ENCODE measurements at regions not wholly inside any gene's neighbourhood (a gene's known extent, or its start where the extent isn't known, plus 50 kb on each side); places are given as distances from the start of the nearest gene placed in this dataset.

- Histone ChIP-seq H3K4me1 (no peaks in the 10 kb centered on the region), H3K36me3 (no peaks in the 10 kb centered on the region), H3K4me3 (no peak overlapping the region), H3K27me3 (no peaks in the 10 kb centered on the region), H3K27ac (no peak overlapping the region), H3K9me3 (no peaks in the 10 kb centered on the region)
- DNase-seq: no peak
- TF ChIP-seq CTCF (IDR thresholded peaks at IDR 0.05): no peak
- TF ChIP-seq POLR2A (IDR thresholded peaks at IDR 0.05): no peak
- intact Hi-C loops (cut with DNase I; ENCODE audit: low total_unique reads): no loop called here
Observed at GRCh38 chr14:71469643-71470335, 462.4 kb upstream of the RGS6 start.

GRCh38 chr14:71471634-71472355 is 460.4 kb upstream of the RGS6 start:
- no peak for DNase-seq
- Histone ChIP-seq H3K4me1 (no peaks in the 10 kb centered on the region), H3K36me3 (no peaks in the 10 kb centered on the region), H3K27ac (no peak overlapping the region), H3K4me3 (no peak overlapping the region), H3K9me3 (no peaks in the 10 kb centered on the region), H3K27me3 (no peaks in the 10 kb centered on the region)
- TF ChIP-seq POLR2A (IDR thresholded peaks at IDR 0.05) (no peak), CTCF (IDR thresholded peaks at IDR 0.05) (no peak)
- intact Hi-C loops (cut with DNase I; ENCODE audit: low total_unique reads): no loop called here

- Histone ChIP-seq H3K4me1 (no peaks in the 10 kb centered on the region), H3K27ac (no peak overlapping the region), H3K36me3 (no peaks in the 10 kb centered on the region), H3K9me3 (no peaks in the 10 kb centered on the region), H3K27me3 (no peaks in the 10 kb centered on the region), H3K4me3 (no peak overlapping the region)
- TF ChIP-seq POLR2A (IDR thresholded peaks at IDR 0.05) (no peak), CTCF (IDR thresholded peaks at IDR 0.05) (no peak)
- intact Hi-C loops (cut with DNase I; ENCODE audit: low total_unique reads): no loop called here
- no peak for DNase-seq
Observed at GRCh38 chr14:71472356-71473340, 459.6 kb upstream of the RGS6 start.

GRCh38 chr14:71473843-71474242 is 458.4 kb upstream of the RGS6 start:
- intact Hi-C loops (cut with DNase I; ENCODE audit: low total_unique reads): no loop called here
- DNase-seq: no peak
- Histone ChIP-seq H3K4me3 (no peak overlapping the region), H3K27me3 (no peaks in the 10 kb centered on the region), H3K9me3 (no peaks in the 10 kb centered on the region), H3K36me3 (no peaks in the 10 kb centered on the region), H3K27ac (no peak overlapping the region), H3K4me1 (no peaks in the 10 kb centered on the region)
- no peak for TF ChIP-seq CTCF (IDR thresholded peaks at IDR 0.05)

Data from uterus (tissue), 3 donors.